Myocyte (in vitro differentiated cells): ENCODE measurements at regions not wholly inside any gene's neighbourhood (a gene's known extent, or its start where the extent isn't known, plus 50 kb on each side); places are given as distances from the start of the nearest gene placed in this dataset.
"Not testable (repeated sequence)": the region's sequence is repeated elsewhere in the genome, so short reads cannot be mapped to it uniquely, and the experiment has no call there.

Source experiments
- DNase-seq: peaks from one replicate; pipeline ENCODE4 v3.0.0-alpha.2; 2012; ENCODE audit warnings: low read depth

DNA sequence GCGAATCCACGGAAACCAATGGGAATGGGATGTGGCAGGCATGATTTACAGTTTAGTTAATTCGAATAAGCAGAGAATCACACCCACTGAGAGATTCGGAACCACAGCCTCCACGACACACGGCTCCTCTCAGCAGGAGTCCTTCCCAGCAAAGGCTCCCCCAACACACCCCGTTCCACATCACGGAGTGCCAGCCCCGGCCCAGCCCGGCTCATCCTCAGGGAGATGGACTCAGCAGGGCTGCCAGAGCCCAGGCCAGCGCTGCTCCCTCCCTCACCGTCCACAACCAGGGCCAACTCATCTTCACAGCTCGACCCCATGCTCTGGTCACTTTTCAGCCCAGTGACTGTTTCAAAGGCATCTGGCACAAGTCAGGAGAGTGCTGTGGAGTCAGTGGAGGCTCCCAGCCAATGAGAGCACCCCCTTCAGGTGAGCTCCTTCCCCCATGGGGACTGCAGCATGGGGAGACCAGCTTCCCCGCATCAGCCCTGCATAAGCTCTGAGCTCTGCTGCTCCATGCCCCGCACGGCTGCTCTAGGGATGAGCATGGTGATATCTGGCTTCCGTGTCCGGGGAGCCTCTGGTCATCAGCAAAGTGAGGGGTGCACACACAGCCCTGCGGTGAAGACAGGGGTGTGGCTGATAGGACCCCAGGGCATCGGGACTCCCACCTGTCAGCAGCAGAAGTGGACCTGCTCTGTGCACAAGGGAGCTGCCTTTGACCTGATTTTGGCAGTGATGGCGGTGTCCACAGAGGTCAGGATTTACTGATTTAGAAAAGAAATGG is 238.8 kb upstream of the SFSWAP start:
- DNase-seq: no peak

DNA sequence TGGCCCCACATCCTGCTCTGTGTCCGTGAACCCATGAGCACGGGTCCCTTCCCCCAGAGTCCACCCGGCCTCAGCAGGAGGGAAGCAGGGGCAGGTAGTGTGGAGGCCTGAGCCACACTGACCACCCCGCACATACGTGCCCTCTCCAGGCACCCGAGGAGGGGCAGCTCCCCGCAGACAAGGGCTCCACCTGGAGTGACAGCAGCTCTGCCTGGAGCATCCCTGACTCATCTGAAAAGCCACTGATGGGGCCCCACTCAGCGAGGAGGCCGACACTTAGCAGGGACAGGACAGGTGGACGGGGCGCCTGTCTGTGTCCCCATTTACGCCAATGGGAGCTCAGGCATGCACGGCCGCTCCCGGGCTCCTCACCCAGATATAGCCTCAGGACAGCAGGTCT is 237.6 kb upstream of the SFSWAP start:
- DNase-seq: no peak

DNA sequence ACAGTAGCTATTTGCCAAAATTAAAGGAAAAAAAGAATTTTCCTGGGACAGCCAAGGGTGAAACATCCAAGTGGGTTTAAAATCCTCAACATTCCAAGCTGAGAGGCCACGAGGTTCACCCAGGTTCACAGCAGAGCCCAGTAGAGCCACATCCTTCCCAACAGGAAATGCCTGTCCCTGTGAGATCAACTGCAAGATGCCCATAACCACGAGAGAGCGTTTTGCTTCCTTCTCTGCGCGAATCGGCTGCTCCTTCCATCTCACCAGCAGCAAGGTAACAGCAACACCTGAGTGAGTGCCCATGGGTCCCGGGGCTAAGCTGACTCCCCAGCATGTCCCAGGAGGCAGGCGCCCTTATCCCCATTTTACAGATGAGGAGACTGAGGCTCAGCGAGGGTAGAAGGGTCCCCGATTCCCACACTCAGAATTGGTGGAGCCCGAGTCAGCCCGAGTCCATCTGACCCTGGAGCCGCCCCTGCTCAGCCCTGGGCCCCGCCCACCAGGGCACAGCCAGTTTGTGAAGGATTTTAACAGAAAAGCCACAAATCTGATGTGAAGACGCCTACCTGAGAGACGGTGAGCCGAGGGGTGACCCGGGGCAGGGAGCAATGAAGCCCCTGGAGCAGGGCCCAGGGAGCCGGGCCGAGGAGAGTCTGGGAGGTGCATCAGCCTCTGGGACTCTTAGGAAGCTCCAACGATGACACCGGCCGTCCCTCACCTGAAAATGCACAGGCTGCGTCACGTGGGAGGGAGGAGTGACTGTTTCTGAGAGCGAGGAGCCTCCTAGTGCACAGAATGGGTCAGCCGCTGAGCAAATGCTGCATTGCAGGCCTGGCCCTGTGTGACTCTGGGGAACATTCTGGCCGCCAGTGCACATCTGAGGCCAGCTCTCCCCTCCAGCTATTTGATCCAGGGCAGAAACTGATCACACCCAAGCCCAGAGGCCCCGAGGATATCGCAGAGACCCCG is 236.9 kb upstream of the SFSWAP start:
- no peak for DNase-seq

DNA sequence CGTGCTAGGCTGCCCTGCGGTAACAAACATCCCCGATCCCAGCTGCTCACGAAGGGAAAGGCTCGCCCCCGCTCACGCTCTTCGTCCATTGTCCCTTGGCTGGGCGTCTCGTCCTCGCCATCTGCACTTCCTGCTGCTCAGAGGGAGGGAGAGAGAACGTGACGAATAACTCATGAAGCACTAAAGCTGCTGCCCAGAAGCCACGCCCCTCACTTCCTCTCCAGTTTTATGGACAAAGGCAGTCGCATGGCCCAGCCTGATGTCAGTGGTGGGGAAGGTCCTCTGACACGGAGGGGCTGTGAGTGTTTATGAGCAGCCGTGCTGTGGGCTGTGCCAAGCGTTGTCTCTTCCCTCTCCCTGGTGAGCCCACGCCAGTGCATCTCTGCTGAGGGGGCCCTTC is 235.9 kb upstream of the SFSWAP start:
- DNase-seq: not testable (repeated sequence)

GRCh38 chr12:131477613-131478012 is 233.3 kb upstream of the SFSWAP start:
- no peak for DNase-seq

GRCh38 chr12:131478468-131478867 is 232.4 kb upstream of the SFSWAP start:
- DNase-seq: no peak

DNA sequence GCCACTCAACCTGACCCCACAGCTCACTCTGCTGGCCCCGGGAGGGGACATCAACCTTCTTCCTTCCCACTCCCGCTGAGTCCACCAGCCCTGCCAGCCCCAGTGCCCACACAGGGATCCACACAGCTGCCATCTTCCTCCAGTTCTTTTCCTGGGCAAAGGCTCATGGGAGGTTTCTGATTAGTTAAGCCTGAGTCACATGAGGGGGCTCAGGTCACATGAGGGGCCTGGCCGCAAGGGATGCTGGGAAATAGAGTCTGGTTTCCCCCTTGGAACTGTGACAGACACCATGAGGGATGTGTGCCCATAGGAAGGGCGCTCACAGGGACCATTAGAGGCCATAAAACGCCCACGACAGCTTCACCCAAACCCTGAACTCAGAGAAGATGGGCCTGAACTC is 228.7 kb upstream of the SFSWAP start:
- no peak for DNase-seq

- no peak for DNase-seq
Observed at GRCh38 chr12:131482686-131483085, 228.2 kb upstream of the SFSWAP start.

DNA sequence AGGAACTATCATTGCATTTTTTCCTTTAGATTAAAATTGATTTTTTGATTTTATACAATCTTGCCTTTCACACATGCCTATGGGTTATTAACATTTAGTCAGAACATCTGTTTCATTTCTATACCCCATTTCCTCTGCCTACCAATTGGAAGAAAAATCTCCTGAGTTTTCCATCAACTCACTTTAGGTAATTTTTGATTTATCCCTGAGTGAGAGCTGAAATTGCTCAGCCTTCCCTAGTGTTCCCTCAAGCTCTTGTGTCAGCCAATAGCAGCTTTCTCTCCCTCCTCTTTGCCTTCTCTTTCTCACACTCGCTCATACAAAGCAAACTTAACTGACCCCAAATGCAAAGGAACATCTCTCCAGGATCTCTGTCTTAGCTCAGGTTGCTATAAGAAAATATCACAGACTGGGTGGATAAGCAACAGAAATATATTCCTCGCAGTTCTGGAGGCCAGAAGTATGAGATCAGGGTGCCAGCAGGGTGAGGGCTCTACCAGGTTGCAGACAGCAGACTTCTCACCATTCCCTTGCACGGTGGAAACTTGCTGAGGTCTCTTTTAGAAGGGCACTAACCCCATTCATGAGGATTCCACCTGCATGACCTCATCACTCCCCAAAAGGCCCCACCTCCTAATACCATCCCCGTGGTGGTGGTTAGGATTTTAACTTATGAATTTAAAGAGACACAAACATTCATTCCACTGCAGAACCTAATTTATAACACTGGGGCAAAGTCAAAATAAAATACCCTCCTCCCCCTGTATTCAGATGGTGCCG is 224.2 kb upstream of the SFSWAP start:
- DNase-seq: no peak

- DNase-seq: no peak
Observed at GRCh38 chr12:131487388-131488124, 223.3 kb upstream of the SFSWAP start.

DNA sequence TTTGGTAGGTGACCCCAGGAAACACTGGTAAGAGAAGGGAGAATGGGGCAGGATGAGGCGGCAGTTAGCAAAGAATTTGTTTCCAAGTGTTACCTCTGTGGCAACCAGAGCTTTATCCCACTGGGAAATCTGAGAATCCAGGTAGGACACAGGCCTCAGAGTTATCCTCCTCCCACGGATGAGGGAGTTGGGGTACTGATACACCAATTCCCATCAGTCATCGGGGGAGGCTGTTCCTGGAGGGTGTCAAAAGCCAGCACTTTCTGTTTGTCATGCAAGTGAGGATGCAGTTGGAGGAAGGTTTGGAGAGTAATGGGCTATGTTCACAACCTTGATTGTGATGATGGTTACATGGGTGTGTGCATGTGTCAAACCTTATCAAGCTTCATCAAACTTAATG is 221.2 kb upstream of the SFSWAP start:
- DNase-seq: no peak

- no peak for DNase-seq
Observed at GRCh38 chr12:131491155-131491554, 219.7 kb upstream of the SFSWAP start.

DNA sequence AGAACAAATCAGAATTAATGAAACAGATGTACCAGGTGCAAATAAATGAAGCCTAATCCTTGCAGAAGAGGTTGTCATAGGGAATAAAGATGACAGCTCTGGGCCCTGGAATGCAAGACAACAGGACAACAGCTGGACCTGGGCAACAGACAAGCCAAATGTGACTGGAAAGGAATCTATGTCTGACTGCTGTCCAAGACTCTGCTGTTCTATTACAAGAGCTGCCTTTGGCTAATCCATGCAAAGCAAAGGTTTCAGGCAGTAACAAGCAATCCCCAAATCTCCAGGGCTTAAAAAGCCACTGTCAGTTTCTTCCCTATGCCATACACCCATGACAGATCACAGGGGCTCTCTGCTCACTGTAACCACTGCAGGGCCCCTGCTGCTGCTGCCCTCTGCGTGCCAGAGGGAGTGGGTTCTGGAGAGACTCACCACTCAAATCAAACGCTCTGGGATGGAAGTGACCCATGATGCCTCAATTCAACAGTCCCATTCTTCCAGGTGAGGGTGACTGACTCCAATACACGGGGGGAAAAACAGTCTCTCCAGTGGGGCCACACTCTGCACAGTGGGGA is 218.9 kb upstream of the SFSWAP start:
- DNase-seq: no peak

DNA sequence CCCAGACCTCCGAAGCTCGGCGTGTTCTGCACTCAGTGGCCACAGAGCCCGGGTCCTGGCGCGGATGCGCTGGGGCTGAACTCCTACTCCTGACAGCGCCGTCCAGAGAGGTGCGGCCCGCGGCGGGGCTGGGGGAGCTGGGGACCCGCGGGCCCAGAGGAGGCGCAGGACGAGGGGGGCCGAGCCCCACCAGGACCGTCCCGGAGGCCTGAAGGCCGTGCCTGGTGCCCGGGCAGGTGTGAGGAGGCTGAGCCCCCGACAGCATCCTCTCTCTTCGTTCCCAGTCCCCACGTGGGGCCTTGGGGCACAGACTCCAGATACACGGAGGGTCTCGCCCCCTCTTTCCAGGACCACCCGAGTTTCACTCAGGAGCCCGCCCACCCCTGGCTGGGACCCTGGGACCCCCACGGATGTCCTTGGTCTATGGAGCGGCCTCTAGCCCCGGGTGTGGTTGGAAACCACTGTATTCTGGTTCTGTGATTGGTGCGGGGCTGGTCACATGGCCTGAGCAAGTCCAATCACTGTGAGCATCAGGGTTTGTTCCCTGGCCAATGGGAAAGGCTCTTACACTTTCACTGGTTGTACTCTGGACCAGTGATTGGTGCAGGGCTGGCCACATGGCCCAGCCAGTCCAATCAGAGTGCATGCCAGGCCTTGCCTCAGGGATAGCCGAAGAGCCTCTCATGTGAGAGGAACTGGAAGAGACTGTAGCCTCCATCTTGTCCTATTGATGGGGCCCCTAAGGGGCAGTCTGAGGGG is 217.6 kb upstream of the SFSWAP start:
- no peak for DNase-seq

DNA sequence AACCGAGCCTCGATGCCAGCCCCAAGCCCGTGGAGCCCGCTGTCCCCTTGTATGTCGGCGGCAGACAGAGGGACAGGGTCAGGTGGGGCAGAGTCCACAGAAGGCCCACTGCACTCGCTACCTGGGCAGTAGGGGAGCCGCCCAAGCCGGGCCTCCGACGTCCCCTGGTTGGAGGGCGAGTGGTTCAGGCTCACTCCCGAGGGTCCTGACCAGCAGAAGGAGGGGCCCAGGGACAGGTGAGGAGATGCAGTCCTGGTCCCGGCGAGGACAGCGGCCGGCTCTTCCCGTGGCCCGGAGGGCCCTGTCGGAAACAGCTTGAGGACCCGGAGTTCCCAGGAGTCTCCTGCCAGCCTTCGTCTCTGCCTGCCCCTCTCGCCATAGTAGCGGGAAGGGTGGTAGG is 216.7 kb upstream of the SFSWAP start:
- no peak for DNase-seq

DNA sequence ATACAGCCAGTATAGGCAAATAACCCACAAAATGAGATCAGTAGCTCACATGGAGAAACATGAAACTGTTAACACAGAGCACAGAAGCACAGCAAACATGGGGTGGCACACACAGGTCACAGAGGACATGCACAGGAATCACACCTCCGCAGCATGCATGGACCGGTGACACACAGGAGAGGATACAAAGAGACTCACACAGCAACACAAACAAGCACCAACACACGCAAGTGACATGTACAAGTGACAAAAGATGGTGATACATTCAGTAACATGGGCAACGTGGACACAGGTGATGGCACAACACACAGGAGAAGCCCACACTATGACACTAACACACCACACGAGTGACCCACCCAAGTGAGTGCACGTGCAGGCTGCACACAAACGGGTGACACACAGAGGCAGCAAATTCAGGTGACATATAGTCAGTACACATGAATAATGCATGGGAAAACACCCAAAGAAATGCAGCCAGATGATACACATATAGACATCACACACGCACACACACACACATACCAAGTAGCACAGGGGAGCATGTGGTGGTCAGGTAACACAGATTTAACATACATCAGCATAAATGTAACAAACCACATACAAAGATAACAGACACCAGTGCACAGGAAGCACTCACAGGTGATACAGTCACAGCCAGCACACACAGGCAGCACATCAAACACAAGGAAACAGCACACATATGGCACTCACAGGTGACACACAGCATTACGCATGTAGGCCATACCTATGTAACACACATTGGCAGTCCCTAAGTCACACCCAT is 216.0 kb upstream of the SFSWAP start:
- no peak for DNase-seq

DNA sequence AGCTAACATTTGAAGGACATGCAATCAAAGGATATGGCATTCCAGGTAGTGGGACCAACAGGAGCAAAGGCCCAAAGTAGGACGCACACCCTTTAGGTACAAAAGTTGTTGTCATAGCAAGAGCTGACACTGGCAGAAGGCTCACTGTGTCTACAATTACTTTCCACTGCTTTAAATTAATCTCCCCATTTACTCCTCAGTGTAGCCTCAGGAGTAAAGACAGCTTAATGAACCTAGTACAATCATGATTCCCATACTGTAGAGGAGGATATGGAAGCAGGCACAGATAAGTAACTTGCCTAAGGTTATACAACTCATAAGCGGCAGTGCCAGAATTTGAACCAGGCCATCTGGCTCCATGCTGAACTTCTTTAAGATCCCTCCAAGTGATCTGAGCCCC is 212.9 kb upstream of the SFSWAP start:
- no peak for DNase-seq

DNA sequence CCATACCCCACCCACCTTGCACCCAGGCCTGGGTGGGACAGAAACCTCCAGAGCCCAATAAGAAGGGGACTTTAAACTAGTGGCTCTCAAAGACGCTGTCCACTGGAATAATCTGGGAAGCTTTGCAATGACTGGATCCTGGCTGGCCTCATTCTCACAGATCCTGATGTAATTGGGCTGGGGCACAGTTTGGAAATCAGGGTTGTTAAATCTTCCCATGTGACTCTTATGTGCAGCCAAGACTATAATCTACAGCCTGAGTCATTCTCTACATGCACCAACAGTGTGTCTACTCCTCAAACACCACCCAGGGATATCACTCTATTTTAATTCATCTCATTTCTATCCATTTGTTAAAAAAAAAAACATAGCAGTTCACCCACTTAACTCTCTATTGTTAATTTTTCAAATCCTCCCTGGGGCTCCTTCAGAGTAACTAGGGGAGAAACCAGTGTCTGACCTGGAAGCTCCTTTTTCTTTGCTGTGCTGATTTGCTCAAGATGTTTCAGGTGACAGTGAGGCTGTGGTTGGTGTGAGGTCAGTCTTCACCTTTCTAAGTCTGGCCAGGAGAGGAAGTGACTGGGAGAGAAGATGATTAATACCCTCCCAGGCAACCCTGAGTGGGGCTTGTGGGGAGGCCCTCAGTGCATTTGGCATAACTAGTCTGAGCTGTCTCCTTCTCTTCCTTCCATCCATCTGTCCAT is 211.6 kb upstream of the SFSWAP start:
- DNase-seq: no peak

- DNase-seq: no peak
Observed at GRCh38 chr12:131499864-131500190, 211.1 kb upstream of the SFSWAP start.
